NCI-H510A treated with DMSO at 0.1 percent for 48 hours (cell line): ENCODE measurements at regions not wholly inside any gene's neighbourhood (a gene's known extent, or its start where the extent isn't known, plus 50 kb on each side); places are given as distances from the start of the nearest gene placed in this dataset.
"Not testable (repeated sequence)": the region's sequence is repeated elsewhere in the genome, so short reads cannot be mapped to it uniquely, and the experiment has no call there.

Experiments
- DNase-seq: peaks from one replicate; lab custom pipeline; 2025; lab: John Stamatoyannopoulos, UW

DNA sequence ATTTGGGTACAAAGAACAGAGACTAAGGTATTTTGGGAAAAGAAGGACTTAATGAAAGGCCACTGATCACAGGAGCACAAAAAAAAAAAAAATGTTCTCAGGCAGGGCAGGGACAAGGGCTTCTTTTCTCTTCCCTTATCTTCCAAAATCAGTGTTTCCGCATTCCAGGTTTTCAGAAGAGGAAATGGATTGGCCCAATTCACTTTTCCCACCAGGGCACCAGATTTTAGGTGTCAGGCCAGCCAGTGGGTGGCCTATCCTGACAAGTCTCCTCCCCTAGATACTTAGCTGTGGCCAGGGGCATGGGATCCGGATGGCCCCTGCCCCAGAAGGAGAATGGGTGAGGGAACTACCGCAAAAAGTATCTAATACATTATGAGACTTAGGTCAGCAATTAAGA lies 88.9 kb upstream of the WAC start:
- DNase-seq, result no peak

DNA sequence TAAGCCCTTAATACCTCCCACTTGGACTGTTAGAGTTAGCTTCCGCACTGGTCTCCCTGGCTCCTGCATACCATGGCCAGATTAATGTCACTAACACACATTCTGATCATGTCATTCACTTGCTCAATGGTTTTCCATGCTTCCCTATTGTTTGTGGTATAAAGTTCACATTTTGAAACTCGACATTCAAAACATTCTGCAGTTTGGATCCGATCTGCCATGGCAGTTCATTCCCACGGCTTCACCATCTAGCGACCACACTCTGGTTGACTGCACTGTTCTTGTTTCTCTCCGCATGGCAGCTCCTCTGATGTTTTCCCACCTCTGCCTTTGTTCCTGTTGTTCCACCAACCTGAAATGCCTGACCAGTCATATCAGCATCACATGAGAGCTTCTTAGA lies 87.4 kb upstream of the WAC start:
- no peak for DNase-seq

DNA sequence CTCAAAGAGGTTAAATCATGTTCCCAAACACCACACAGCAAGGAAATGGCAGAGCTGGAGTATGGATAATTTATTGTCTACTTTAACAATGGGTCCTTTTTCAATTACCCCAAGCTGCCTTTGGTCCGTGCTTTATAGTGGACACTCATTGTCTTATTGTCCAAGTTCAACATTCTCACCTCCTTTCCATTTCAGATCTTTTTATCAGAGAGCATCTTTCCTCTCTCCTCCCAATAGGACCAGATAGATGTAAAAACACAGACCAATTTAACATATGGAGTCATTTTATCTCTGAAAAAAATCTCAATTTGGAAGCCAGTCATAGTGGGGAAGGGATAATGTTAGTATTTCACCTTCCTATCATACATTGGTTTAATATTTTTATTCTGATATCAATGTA lies 83.5 kb upstream of the WAC start:
- no peak for DNase-seq

DNA sequence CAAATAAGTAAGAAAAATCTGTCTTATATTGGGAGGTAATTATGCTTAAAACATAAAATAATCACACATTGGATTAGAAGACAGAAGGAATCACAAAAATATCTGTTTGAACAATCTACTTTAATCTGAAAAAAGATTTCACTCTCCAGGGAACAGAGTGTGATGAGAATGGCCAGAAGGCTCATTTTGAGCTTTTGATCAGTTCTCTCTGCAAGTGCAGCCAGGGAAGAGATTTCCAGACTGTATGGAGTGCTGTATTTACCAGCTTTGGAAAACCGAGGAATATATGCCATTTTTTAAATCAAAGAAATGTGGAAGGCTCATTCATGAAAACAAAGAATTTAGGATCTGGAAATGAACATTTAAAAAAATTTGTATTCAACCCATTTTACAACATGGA lies 83.0 kb upstream of the WAC start:
- DNase-seq, result no peak

DNA sequence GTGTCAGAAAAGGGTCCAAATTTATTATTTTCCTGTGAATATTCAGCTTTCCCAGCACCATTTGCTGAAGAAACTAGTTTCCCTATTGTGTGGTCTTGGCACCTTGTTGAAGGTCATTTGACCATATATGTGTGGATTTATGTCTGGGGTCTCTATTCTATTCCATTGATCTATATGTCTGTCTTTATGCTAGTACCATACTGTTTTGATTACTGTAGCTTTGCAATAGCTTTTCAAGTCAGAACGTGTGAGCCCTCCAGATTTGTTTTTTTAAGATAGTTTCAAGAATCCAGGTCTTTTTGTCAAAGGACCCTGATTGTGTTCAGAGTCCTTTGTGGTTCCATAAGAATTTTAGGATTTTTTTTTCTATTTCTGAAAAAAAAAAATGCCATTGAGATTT lies 79.0 kb upstream of the WAC start:
- DNase-seq, result no peak

DNA sequence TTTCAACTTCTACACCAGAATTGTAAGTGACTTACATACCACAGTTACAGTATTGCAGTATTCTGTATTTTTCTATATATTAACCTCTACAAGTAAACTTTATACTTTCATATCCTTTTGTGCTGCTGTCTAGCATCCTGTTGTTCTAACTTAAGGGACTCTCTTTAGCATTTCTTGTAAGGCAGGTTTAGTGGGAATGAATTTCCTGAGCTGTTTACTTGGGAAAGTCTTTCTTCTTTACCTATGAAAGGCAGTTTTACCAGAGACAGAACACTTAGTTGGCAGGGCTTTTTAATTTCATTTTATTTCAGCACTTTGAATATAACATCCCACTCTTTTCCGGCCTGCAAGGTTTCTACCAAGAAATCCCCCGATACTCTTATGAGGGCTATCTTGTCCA lies 75.8 kb upstream of the WAC start:
- DNase-seq, result no peak

DNA sequence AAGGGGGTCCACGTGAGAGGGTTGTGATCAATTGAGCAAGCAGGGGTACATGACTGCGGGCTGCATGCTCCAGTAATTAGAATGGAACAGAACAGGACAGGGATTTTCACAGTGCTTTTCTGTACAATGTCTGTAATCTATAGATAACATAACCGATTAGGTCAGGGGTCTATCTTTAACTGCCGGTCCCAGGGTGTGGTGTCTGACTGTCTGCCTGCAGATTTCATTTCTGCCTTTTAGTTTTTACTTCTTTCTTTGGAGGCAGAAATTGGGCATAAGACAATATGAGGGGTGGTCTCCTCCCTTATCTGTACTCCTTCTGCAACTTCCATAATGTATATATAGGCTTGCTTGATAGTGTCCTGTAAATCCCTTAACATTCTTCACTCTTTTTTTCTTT lies 75.0 kb upstream of the WAC start:
- DNase-seq, result not testable (repeated sequence)

DNA sequence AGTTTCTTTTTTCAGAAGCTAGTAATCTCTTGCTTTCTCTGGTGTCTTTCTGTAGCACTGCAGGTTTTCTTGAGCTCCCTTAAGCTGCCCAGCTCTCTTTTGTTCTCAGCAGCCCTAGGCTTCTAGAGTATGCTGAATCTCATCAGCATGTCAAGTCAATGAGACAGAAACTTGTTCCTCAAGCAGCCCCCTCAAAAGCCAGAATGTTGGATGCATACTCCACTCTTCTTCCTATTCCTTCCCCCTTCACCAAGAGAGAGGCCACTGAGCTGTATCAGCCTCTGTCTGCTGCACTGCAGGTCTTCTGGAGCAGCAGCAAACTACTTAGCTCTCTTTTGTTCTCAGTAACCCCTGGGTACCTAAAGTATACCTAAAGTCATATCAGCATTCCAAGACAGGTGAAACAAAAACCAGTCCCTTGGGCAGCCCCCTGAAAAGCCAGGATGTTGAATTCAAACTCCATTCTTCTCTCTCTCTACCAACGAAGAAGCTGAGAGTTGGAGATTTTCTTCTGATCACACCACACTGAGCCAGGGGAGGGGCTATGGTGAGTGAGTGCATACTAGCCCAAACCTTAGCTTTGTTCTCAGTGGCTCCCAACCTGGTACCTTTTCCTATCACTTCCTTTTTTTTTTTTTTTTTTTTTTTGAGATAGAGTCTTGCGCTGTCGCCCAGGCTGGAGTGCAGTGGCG lies 73.3 kb upstream of the WAC start:
- no peak for DNase-seq

DNA sequence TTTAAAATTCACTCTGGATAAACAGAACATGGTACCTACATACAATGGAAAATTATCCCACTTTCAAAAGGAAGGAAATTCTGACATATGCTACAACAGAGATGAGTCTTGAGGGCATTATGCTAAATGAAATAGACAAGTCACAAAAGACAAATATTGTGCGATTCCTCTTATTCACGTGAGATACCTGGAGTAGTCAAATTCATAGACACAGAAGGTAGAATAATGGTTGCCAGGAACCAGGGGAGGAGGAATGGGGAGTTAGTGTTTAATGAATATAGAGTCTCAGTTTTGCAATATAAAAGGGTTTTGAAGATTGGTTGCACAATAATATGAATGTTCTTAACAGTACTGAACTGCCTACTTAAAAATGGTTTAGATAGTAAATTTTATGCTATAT lies 69.8 kb upstream of the WAC start:
- DNase-seq, result no peak

DNA sequence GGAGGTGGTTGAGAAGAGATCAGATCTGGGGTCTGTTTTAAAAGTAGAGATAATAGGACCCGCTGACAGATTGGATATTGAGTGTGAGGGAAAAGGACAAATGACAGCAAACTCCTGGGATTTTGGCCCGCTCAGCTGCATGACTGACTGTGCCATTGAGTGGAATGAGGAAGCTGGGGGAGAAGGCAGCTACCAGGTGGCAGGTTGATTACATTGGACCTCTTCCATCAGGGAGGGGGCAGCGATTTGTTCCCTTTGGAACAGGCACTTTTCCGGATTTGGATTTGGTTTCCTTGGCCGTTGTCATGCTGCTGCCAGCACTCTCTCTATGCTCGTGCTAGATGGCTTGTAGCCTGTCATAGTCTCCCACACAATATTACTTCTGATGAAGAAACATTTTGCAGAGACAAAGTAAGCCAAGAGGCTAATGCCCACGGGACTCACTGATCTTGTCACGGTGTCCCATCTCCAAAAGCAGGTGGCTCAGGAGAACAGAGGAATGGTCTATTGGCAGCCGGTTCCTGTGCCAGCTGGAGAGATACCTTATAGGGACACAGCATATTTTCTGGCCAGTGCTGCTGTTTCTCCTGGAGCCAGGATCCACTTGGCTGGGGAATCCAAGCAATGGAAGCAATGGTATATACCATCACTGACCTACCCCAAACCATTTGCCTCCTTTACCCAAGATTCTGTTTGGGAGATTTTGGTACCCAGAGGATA lies 69.1 kb upstream of the WAC start:
- no peak for DNase-seq

DNA sequence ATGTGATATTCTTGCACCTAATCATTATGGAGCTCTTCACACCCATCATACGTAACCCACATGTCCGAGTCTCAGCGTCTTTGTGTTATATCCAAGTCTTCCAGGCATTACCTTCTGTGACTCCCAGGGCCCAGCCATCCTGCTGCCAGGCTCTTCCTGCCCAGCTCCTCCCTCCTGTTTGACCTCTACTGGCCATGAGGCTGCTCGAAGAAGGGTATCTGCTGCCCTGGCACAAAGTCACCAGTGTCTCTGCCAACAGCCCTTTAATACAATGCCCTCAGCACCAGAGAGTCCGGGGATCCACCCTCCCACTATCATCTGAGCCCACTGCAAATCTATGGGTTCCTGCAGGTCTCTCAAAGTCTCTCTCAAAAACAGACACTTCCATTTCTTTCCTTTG lies 65.3 kb upstream of the WAC start:
- no peak for DNase-seq

DNA sequence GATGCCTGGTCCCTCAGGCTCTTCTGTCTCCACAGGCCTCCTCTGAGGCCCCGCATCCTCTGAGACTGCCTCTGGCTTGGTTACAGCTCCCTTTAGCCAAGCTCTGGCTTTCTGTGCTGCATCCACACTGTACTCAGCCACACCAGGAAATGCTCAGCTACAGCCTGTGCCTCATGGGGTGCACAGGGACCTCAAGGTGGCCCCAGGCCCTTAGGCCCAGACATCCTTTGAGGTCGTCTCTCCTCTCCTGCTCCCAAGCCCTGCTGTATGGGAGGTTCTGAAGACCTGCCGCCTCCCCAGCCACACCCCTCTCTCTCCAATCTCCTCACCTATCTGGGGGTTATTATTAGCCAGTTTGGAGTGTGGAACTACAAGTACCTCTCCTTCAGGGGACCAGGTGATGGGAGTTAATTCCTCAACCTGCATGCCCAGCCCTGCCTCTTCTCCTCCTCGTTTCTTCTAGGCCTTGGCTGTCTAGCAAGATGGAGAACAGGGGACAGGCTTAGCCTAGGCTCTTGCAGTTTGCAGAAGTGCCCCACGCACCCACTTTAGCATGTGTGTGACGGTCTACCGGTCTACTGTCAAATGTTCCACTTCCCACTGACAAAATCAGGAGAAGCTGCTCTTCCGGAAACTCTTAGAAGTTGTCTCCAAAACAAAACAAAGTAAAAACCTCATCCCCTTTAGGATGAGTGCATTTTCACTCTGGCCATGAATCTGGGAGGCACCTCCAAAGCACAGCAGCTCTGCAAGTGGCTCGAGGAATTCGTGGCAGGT lies 64.0 kb upstream of the WAC start:
- no peak for DNase-seq

DNA sequence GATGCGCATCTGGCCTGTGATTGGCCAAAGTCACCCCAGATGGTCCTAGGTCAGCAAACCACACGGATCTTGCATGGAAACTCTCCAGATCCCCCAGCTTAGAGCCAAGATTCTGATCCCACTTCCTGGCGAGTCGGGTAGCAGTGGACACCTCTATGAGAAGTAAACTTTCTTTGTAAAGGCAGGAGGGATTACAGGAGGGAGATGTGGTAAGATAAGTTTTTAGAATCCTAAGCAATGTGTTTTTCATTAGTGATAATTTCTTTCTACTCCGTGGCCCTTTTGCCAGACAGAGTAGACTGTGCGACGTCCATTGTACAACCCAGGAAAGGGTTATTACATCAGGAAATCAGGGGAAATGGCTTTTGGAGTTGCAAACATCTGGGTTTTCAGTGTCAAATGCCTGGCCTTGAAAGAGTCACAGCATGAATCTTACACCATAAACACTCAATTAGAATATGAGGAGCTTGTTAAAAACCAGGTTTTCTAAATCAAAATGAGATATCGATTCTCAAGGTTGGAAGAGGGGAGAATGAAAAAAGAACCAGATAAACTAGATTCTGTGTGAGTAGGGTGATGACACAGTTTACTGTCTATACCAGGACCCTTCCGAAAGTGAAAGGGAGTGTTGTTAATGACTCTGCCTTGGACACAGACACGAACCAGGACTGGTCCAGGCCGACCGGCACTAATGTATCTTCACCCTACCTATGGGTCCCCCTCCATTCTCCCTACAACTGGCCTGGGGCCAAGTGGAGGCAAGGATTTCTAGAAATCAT lies 61.9 kb upstream of the WAC start:
- DNase-seq, result no peak

DNA sequence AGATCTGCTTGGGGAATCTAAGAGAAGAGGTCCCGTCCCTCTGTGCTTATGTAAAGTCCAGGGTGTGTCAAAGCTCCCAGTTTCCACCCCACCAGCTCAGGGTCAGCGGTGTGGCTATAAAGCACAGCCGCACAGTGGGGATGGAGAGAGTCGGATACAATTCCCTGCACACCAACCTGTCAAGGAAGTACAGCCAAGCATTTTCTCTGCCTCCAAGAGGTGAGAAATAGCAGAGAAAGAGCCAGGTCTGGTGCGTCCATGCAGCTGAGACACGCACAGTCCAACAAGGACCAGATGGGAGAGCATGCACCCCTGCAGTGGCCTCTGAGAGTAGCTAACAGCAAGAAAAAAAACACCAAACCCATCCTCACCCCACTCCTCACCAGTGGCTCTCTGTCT lies 61.3 kb upstream of the WAC start:
- no peak for DNase-seq

DNA sequence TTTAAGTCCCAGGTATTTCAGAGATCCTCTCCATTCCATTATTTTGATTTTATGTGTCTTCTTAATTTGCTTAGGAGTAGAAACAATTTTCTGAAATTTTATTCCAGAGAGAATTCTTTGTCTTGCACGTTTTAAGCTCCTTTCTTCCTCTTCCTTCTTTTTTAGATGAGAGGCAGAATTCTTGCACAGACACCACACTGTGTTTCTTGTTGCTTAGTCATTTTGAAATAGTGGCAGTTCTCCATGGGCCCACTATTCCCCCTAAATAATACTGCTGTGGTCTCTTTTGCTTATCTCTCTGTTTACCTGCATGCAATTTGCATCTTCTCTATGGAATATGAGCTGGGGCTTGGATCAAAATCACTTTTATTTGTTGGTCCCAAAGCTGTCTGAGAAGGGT lies 54.3 kb upstream of the WAC start:
- DNase-seq, result no peak

DNA sequence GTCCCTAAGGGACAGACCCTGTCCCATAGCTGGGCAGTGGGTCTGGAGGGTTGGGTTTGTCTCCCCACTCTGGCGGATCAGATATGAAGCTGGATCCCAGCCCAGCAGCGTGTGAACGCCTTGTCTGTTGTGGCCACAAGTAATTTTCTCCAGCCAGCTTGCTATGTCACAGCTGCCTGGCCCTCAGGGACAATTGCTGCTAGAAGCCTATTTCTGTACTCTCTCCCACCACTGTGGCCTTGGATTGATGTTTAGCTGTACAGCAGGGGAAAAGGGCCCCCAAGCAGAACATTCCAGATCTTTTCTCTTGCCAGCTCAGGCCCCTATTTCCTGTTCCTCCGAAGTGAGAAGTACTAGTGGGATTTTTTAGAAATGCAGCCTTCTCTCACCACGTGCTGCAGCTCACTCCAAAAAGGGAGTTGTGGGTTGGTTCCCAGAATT lies 53.5 kb upstream of the WAC start:
- no peak for DNase-seq

DNA sequence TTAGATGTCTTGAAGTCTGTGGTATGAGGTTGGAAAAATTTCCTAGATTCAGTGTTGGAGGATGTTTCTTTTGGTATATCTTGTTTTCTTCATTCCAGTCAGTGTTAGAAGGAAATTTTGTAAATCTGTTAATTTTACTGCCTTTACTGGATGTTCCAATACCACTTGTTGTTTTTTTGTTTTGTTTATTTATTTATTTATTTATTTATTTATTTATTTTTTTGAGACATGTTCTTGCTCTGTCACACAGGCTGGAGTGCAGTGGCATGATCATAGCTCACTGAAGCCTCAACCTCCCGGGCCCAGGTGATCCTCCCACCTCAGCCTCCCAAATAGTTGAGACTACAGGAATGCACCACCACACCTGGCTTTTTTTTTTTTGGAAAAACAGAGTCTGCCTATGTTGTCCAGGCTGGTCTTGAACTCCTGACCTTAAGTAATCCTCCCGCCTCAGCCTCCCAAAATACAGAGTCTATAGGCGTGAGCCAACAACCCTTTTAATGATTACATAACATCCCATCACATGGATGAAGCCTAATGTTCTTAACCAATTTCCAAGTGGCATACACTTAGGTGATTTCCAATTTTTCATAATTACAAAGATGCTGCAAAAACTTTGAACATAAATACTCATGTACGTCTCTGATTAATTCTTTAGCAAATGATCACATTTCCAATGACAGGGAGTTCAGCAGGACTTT lies 52.8 kb upstream of the WAC start:
- DNase-seq, result no peak

DNA sequence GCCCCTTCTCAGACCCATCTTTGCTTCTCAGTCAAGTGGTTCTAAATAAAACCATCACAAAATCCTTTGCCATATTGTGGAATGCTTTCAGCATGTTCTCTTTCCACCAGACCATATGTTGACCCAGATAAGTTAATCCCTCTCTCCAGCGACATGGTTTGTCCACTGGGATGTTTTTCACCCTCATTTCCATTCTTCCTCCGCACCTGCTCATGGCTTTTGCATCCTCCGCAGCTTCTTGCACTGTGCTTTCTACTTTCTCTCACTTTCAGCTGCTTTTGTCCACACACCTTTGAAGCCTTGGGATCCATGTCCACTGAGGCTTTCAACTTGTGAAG lies 52.3 kb upstream of the WAC start:
- no peak for DNase-seq

DNA sequence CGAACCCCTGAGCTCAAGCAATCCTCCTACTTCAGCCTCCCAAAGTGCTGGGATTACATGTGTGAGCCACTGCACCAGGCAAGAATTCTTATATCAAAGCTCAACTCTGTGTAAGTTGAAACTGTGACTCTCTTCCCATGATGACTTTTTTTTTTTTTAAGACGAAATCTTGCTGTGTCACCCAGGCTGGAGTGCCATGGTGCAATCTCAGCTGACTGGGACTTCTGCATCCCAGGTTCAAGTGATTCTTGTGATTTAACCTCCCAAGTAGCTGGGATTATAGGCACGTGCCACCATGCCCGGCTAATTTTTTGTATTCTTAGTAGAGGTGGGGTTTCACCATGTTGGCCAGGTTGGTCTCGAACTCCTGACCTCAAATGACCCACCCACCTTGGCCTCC lies 51.6 kb upstream of the WAC start:
- not testable (repeated sequence) for DNase-seq

DNA sequence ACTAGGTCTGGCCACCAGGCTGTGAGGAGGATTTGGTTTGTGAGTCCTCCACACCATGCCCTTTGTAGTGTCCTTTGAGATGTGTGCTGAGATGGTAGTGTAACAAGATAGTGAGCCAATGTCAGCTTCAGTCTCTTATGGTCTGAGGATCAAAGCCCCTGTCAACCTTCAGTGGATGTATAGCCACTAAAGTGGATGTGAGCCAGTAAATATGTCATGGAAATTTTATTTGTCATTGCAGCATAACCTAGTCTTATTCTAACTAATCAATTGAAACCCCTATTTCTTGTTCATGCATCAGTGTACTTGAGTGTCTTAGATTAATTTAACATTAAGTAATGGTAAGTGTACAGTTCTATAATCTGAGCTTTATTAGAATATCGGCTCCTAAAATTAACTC lies 51.0 kb upstream of the WAC start:
- no peak for DNase-seq
